ENCODE measurements at regions not wholly inside any gene's neighbourhood (a gene's known extent, or its start where the extent isn't known, plus 50 kb on each side); places are given as distances from the start of the nearest gene placed in this dataset.
A peak's percentile ranks its signal among the peaks of the same experiment; 100 is the strongest.

DNA sequence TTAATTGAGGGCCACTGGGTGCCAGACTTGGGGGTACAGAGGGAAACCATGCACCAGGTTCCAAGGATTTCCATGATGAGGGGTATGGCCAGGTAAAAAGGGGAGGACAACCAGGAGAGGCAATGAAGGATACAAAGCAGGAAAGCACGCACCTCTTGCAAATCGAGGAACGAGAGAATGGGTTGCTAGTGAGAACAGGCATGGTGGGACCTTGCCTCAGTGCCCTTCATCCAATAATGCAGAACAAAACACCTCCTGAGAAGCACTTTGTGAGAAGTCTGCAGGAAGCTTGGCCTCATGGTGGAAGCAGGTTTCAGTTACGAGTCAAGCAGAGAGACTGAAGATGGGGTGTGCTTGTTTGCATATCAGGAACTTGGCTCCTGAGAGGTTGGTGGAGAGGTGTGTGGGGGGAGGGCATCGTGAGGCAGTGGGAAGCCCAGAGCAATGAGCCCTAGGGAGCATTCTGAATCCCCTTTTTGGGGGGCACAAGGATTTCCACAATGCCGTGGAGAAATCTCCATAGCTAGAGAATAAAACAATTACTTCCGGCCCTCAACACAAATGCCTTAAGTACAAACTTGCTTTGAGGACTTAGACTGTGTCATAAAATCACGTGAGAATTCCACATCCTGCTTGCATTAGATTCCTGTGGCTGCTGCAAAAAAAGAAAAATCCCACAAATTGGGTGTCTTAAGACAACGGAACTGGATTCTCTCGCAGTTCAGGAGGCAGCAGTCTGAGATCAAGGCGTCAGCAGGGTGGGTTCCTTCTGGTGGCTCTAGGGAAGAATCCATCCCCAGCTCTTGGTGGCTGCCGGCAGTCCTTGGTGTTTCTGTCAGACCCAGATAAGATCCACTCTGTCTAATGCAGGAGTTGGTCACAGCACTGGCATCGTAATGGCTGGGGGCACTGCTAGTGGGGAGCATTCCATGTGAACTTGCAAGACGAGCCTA lies 54.9 kb upstream of the BACE2 start:
- ChIA-PET POLR2A (interaction anchor here (0.5 kb wide), 1 partner anchor 56 kb away, joined by 3 read pairs; no protein-coding TSS in a partner anchor), CTCF (interaction anchor here (0.9 to 2.0 kb wide), 2 partner anchors 9 to 57 kb away, joined by 3 to 7 read pairs; no protein-coding TSS in a partner anchor)
- no peak for TF ChIP-seq CTCF (IDR thresholded peaks at IDR 0.05; ENCODE audit: low read depth, low read length)
- H3K4me3 ChIP-seq (ENCODE audit: low read depth, low read length) = no peak overlapping the region
- DNase-seq (ENCODE audit: low read depth, low spot score) = peak; percentile 33
- peaks cover 4% of the 10 kb centered on the region; the same call in 1 of the 2 replicates for H3K9me3 ChIP-seq (ENCODE audit: control insufficient read depth, insufficient read depth, low read length)
- H3K27me3 ChIP-seq (ENCODE audit: control insufficient read depth, insufficient read depth, low read length) = no peaks in the 10 kb centered on the region
- H3K27ac ChIP-seq (ENCODE audit: low read depth, low read length) = peak overlapping the region; percentile 31

GRCh38 chr21:41115851-41116250 lies 52.1 kb upstream of the BACE2 start:
- no peak for DNase-seq (ENCODE audit: low read depth, low spot score)
- H3K4me3 ChIP-seq (ENCODE audit: low read depth, low read length) = no peak overlapping the region
- CTCF ChIA-PET = no interaction called here
- H3K9me3 ChIP-seq (ENCODE audit: control insufficient read depth, insufficient read depth, low read length) = peaks cover 4% of the 10 kb centered on the region; the same call in 1 of the 2 replicates
- TF ChIP-seq CTCF (IDR thresholded peaks at IDR 0.05; ENCODE audit: low read depth, low read length) = no peak
- POLR2A ChIA-PET = no interaction called here
- H3K27me3 ChIP-seq (ENCODE audit: control insufficient read depth, insufficient read depth, low read length) = no peaks in the 10 kb centered on the region
- H3K27ac ChIP-seq (ENCODE audit: low read depth, low read length) = no peak overlapping the region
